DOHH2 (cell line): ENCODE measurements at regions not wholly inside any gene's neighbourhood (a gene's known extent, or its start where the extent isn't known, plus 50 kb on each side); places are given as distances from the start of the nearest gene placed in this dataset.

Source experiments
- H3F3A ChIP-seq: fragments of 200-600 bp; sonication (generic), shearing (Covaris generic); 2 replicates; pipeline ENCODE4 v1.6.0; 2016; ENCODE audit warnings: antibody characterized with exemption, mild to moderate bottlenecking; ENCODE audit not compliant: control insufficient read depth, insufficient read depth
- H3K27ac ChIP-seq: fragments of 200-600 bp; sonication (generic); 2 replicates; pipeline ENCODE4 v1.5.1; 2014; ENCODE audit warnings: low read depth, mild to moderate bottlenecking, low read length, moderate library complexity
- H3K27me3 ChIP-seq: fragments of 200-600 bp; sonication (generic); 2 replicates; pipeline ENCODE4 v1.6.1; 2014; ENCODE audit warnings: mild to moderate bottlenecking, low read length, mixed read lengths; ENCODE audit not compliant: control insufficient read depth
- H3K36me3 ChIP-seq: fragments of 200-600 bp; sonication (generic); 2 replicates; pipeline ENCODE4 v1.6.1; 2014; ENCODE audit warnings: mild to moderate bottlenecking, low read length, moderate library complexity, mixed read lengths; ENCODE audit not compliant: control insufficient read depth
- H3K4me1 ChIP-seq: fragments of 200-600 bp; sonication (generic); 2 replicates; pipeline ENCODE4 v1.6.1; 2014; ENCODE audit warnings: mild to moderate bottlenecking, low read length, mixed read lengths; ENCODE audit not compliant: control insufficient read depth
- H3K4me2 ChIP-seq: fragments of 200-600 bp; sonication (generic); 2 replicates; pipeline ENCODE4 v1.6.0; 2014; ENCODE audit warnings: mild to moderate bottlenecking, low read length, moderate library complexity
- H3K4me3 ChIP-seq: fragments of 200-600 bp; sonication (generic); 2 replicates; pipeline ENCODE4 v1.5.1; 2014; ENCODE audit warnings: mild to moderate bottlenecking, low read length, mixed read lengths
- H3K79me2 ChIP-seq: fragments of 200-600 bp; sonication (generic); 2 replicates; pipeline ENCODE4 v1.6.1; 2014; ENCODE audit warnings: mild to moderate bottlenecking, low read length, mixed read lengths; ENCODE audit not compliant: control insufficient read depth
- H3K9me2 ChIP-seq: fragments of 200-600 bp; sonication (generic); replicated peaks from 2 replicates; pipeline ENCODE4 v1.6.1; 2014; ENCODE audit warnings: mild to moderate bottlenecking, low read length, mixed read lengths; ENCODE audit not compliant: control insufficient read depth
- H3K9me3 ChIP-seq: fragments of 200-600 bp; sonication (generic); 2 replicates; pipeline ENCODE4 v1.6.1; 2014; ENCODE audit warnings: antibody characterized with exemption, low read length, mixed read lengths; ENCODE audit not compliant: control insufficient read depth, insufficient read depth
- H4K20me1 ChIP-seq: fragments of 200-600 bp; sonication (generic); 2 replicates; pipeline ENCODE4 v1.6.0; 2014; ENCODE audit warnings: low read depth, mild to moderate bottlenecking, antibody characterized with exemption, low read length, moderate library complexity; ENCODE audit not compliant: control insufficient read depth, insufficient read depth
- EZH2phosphoT487 ChIP-seq: fragments of 200-600 bp; sonication (generic); IDR thresholded peaks from 2 replicates; pipeline ENCODE4 v1.6.1; 2017; ENCODE audit warnings: borderline replicate concordance, mild to moderate bottlenecking, antibody characterized with exemption, low read length, moderate library complexity, mixed read lengths
- TF ChIP-seq, protein P1 (sequence below): fragments of 200-600 bp; sonication (generic); IDR thresholded peaks from one replicate; pipeline ENCODE4 v1.5.1; 2014; ENCODE audit warnings: antibody characterized with exemption, mild to moderate bottlenecking, low read depth, low read length; ENCODE audit not compliant: poor library complexity, severe bottlenecking

DNA sequence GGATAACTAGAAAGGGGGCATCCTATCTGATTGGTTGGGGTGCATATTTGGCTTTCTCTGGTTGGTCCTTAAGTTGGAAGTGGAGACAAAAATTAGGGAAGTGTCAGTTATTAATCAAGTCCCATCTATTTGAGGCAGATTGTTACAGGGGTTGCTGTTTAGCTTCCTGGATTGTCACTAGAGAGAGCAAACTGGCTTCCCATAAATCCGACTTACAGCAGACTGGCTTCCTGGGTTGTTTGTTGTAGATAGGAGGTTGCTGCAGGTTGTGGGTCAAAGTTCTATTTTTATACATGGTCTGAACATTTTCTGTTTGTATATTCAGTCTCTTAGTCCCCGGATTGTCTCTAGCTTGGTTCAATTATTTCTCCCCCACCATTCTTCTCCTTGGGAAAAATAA is 106.1 kb upstream of the HABP2 start:
- H3K4me1 ChIP-seq = no peaks in the 10 kb centered on the region
- no peaks in the 10 kb centered on the region for H3K9me2 ChIP-seq
- no peak overlapping the region for H3K27ac ChIP-seq
- peaks cover 3% of the 10 kb centered on the region; the same call in 1 of the 2 replicates for H3K27me3 ChIP-seq
- no peak overlapping the region for H3K4me2 ChIP-seq
- no peaks in the 10 kb centered on the region for H3K36me3 ChIP-seq
- H3F3A ChIP-seq = no peaks in the 10 kb centered on the region
- H3K79me2 ChIP-seq = no peaks in the 10 kb centered on the region
- H3K4me3 ChIP-seq = no peak overlapping the region
- H4K20me1 ChIP-seq = no peaks in the 10 kb centered on the region
- no peaks in the 10 kb centered on the region for H3K9me3 ChIP-seq
- no peak for TF ChIP-seq EZH2phosphoT487
- TF ChIP-seq, protein P1, sequence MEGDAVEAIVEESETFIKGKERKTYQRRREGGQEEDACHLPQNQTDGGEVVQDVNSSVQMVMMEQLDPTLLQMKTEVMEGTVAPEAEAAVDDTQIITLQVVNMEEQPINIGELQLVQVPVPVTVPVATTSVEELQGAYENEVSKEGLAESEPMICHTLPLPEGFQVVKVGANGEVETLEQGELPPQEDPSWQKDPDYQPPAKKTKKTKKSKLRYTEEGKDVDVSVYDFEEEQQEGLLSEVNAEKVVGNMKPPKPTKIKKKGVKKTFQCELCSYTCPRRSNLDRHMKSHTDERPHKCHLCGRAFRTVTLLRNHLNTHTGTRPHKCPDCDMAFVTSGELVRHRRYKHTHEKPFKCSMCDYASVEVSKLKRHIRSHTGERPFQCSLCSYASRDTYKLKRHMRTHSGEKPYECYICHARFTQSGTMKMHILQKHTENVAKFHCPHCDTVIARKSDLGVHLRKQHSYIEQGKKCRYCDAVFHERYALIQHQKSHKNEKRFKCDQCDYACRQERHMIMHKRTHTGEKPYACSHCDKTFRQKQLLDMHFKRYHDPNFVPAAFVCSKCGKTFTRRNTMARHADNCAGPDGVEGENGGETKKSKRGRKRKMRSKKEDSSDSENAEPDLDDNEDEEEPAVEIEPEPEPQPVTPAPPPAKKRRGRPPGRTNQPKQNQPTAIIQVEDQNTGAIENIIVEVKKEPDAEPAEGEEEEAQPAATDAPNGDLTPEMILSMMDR = no peak

DNA sequence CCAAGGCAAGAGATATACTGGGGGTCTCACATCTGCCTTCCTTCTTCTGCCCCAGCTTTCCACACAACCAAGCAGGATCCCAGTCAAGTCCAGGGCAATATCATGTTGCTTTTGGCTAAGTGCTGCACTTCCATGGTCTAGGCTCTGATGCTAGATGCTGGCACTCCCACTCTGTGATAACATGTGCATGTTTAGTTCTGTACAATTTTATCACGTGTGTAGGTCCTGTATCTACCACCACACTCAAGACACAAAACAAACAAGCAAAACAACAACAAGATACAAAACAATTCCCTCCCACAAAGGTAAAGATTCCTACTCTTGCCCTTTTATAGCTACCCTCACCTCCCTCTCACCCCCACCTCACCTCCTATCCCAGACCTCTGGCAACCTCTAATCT is 105.6 kb upstream of the HABP2 start:
- no peak overlapping the region for H3K27ac ChIP-seq
- H4K20me1 ChIP-seq = no peaks in the 10 kb centered on the region
- no peaks in the 10 kb centered on the region for H3K9me2 ChIP-seq
- no peaks in the 10 kb centered on the region for H3K36me3 ChIP-seq
- no peak for TF ChIP-seq EZH2phosphoT487
- TF ChIP-seq, protein P1 = no peak
- no peaks in the 10 kb centered on the region for H3K79me2 ChIP-seq
- no peak overlapping the region for H3K4me3 ChIP-seq
- no peak overlapping the region for H3K4me2 ChIP-seq
- no peaks in the 10 kb centered on the region for H3K9me3 ChIP-seq
- H3K4me1 ChIP-seq = no peaks in the 10 kb centered on the region
- peaks cover 3% of the 10 kb centered on the region; the same call in 1 of the 2 replicates for H3K27me3 ChIP-seq
- H3F3A ChIP-seq = no peaks in the 10 kb centered on the region

DNA sequence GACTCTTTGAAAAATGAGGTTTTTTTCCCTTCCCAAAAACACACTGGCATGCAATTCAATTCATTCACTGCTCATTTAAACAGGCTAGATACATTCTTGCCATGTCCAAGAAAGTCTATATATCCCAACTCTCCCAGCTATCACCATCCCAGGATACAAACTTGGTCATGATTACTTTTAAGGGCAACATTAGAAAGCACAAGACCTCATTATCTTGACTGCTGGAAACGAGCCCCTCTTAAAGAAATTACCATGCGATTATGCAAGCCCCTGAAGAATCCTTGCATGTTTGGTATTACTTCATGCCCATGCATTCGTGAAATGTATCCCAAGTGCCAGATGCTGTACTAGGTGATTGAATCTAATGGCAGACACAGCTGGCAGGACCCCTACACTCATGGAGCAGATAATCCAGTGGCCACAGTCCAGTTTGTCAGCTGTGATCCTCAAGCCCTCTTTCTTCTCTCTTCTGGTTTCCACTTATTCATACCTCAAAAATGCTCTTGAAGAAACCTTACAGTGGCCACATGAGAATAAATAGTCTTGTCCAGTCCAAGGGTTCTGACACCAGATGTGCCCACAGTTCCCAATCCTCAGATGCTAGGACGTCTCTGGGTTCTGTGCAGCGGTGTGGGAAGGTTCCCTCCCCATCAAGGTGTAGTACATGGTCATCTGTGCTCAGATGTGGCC is 103.7 kb upstream of the HABP2 start:
- Histone ChIP-seq H3K4me3 (no peak overlapping the region), H3F3A (no peaks in the 10 kb centered on the region), H4K20me1 (no peaks in the 10 kb centered on the region), H3K4me2 (no peak overlapping the region), H3K9me2 (no peaks in the 10 kb centered on the region), H3K4me1 (no peaks in the 10 kb centered on the region), H3K9me3 (no peaks in the 10 kb centered on the region), H3K79me2 (no peaks in the 10 kb centered on the region), H3K27me3 (peaks cover 3% of the 10 kb centered on the region; the same call in 1 of the 2 replicates), H3K27ac (no peak overlapping the region), H3K36me3 (no peaks in the 10 kb centered on the region)
- TF ChIP-seq, protein P1 = no peak
- no peak for TF ChIP-seq EZH2phosphoT487
